GM21825 (cell line): ENCODE measurements at regions not wholly inside any gene's neighbourhood (a gene's known extent, or its start where the extent isn't known, plus 50 kb on each side); places are given as distances from the start of the nearest gene placed in this dataset.
A peak's percentile ranks its signal among the peaks of the same experiment; 100 is the strongest.

Source experiments
- ATAC-seq: cut with Tn5 transposase; IDR thresholded peaks from one replicate; pipeline ENCODE4 v1.9.1; 2021; ENCODE audit warnings: mild to moderate bottlenecking, moderate library complexity; ENCODE audit not compliant: unreplicated experiment

DNA sequence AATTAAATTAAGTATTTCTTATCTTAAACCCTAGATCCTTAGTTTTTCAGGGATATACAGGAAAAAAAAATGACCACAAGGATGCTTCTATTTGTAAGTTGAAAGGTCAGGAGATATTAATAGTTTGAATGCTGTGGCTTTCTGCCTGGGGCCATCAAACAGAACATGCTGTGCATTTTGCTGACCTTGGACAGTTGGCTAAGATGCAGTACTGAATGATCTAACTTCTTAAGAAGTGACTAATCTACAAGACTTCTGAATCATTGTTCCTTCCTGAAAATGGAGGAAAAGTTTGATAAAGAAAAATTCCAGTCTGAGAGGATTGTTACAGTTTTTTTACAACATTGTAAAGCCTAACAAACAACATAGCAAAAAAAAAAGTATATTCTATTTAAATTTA is 237.8 kb upstream of the JADE1 start:
- ATAC-seq, result no peak

DNA sequence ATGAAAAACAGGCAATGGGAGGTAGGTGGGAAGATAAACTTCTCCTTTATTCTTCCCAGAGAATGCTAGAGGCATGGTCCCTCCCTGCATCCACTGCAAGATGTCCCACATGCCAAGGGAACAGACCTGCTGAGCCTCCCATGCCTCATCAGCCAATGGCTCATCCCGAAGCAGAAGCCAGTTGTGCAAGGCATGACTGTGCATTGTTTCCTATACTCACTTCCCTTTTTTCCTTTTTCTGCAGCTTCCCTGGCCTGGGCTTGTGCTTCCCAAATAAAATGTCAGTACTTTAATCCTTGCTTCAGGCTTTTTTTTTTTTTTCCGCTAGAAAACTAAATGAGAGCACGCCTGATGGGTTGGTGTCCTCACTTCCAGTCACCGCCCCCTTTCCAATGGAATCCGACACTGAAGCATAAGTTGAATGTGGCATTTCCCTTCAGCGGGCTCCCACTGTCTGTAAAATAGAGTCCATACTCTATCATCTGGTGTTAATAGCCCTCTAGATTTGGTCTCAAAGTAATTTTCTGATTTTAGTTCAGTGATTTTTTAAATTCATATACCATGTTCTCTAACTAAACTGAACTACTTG is 239.0 kb upstream of the JADE1 start:
- ATAC-seq, result no peak

DNA sequence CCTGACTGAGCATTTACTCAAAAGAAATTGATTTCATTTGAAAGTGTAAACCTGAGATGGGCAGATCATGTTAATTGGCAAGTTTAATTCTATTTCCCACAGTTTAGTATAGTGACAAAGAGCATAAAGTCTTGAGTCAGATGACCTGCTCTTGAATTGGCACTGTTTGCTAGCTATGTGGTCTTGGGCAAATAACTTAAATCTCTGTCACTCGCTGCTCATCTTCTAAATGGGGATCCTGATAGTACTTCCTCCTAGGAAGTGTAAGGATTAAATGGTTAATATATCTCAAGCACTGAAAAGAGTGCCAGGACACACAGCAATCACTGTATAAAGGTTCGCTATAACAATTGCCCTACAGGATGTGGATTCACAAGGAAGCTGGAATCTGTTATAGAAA is 242.8 kb upstream of the JADE1 start:
- ATAC-seq, result no peak

GRCh38 chr4:128565565-128566186 is 243.8 kb upstream of the JADE1 start:
- no peak for ATAC-seq

- ATAC-seq, result no peak
Observed at GRCh38 chr4:128565054-128565453, 244.4 kb upstream of the JADE1 start.

- no peak for ATAC-seq
Observed at GRCh38 chr4:128564081-128564630, 245.3 kb upstream of the JADE1 start.

- no peak for ATAC-seq
Observed at GRCh38 chr4:128560754-128561495, 248.6 kb upstream of the JADE1 start.

GRCh38 chr4:128558896-128559679 is 250.4 kb upstream of the JADE1 start:
- no peak for ATAC-seq

DNA sequence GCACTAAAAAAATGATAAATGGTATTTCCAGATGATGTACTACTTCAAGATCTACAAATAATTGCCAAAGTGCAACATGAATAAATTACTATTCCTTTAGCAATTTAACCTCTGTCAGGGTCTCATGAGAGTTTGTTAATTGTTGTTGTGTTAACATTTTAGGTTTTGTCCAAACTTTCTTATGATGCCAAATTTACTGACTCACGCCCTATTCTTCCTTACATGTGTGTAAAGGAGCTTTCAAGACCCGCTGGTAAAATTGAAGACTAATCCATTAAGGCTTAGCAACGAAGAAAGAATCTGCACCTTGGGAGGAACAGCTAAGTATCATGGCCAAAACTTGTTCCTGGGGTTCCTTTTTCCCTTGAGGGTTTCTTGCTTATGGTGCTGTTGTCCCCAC is 252.7 kb upstream of the JADE1 start:
- ATAC-seq, result no peak

- no peak for ATAC-seq
Observed at GRCh38 chr4:128553686-128554515, 255.6 kb upstream of the JADE1 start.

GRCh38 chr4:128552586-128552907 is 257.0 kb upstream of the JADE1 start:
- no peak for ATAC-seq

GRCh38 chr4:128551280-128551679 is 258.2 kb upstream of the JADE1 start:
- ATAC-seq, result no peak

- ATAC-seq, result peak; percentile 42
Observed at GRCh38 chr4:128550060-128550459, 259.4 kb upstream of the JADE1 start.

DNA sequence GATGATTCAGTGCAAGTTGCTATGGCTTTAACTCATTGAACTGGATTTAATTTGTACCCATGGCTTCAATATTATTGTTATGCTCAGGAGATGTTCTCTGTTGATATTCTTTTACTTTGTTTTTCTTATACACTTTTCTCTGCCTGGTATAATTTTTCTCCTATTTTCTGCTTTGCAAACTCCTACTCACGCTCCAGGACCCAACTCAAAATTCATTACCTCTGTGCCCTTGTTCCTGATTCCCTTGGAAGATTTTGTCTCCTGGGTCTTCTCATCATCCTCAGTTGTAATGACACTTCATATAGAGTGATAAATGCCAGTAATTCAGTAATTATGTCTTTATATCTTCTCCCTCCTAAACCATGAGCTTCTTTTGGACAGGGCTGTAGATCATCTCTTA is 259.9 kb upstream of the JADE1 start:
- no peak for ATAC-seq

GRCh38 chr4:128548381-128548780 is 260.8 kb upstream of the PGRMC2 start:
- ATAC-seq, result no peak

GRCh38 chr4:128544272-128544671 is 256.7 kb upstream of the PGRMC2 start:
- no peak for ATAC-seq

DNA sequence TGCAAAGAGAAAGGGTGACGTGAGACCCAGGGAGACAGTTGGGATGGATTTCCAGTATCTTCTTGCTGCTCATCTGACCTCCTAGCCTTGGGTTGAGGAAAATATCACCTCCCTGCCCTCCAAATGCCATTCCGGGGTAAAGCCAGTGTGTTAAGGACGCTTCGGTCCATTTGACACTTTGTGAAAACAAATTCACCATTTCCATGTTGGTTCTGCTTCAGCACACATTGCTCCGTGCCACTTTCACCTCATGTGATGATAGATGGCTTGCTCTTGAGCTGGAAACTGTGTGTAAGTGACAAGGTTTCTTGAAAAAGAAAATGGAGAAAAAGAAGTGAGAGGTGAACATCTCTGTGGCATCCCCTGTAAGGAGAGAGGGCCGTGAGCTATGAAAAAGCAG is 256.1 kb upstream of the PGRMC2 start:
- ATAC-seq, result no peak

DNA sequence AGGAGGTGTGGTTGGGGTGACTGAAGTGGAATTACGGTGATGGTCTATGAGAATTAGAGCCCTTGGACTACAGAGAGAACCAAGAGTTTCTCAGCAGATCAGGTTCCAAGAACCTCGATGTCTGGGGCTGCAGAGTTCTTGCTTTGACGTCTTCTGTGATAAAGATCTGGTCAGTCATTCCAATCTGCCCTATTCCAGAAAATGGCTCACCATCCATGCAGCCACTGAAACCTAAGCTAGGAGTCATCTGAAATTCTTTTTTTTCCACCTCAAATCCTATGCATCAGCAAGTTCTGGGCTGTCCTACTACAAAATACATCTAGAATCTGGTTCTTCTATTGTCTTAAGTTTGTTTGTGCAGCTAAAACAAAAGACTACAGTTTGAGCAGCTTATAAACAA is 254.4 kb upstream of the PGRMC2 start:
- no peak for ATAC-seq

GRCh38 chr4:128540122-128540521 is 252.5 kb upstream of the PGRMC2 start:
- ATAC-seq, result no peak

GRCh38 chr4:128538111-128538882 is 250.7 kb upstream of the PGRMC2 start:
- no peak for ATAC-seq
